Mucosa of rectum (tissue), 2 donors: ENCODE measurements at regions not wholly inside any gene's neighbourhood (a gene's known extent, or its start where the extent isn't known, plus 50 kb on each side); places are given as distances from the start of the nearest gene placed in this dataset.

Experiments
- H3K27ac ChIP-seq, 2 donors: one replicate each; pipeline ENCODE4 v1.7.0; 2013; ENCODE audit warnings: inconsistent platforms in 2 of 2, low read depth in 2 of 2, low read length in 2 of 2
- H3K27me3 ChIP-seq, 2 donors: one replicate each; pipeline ENCODE4 v1.7.0; 2013; ENCODE audit warnings: low read length in 2 of 2; ENCODE audit not compliant: control insufficient read depth in 2 of 2, insufficient read depth in 2 of 2
- H3K36me3 ChIP-seq, 2 donors: one replicate each; pipeline ENCODE4 v1.7.0; 2013; ENCODE audit warnings: low read length in 2 of 2; ENCODE audit not compliant: control insufficient read depth in 2 of 2, insufficient read depth in 2 of 2
- H3K4me1 ChIP-seq, 2 donors: one replicate each; pipeline ENCODE4 v1.7.0; 2013; ENCODE audit warnings: low read length in 2 of 2, mild to moderate bottlenecking in 1 of 2; ENCODE audit not compliant: control insufficient read depth in 2 of 2, insufficient read depth in 2 of 2
- H3K4me3 ChIP-seq, 2 donors: one replicate each; pipeline ENCODE4 v1.7.0; 2013; ENCODE audit warnings: low read length in 2 of 2
- H3K9ac ChIP-seq, 2 donors: one replicate each; pipeline ENCODE4 v1.7.0; 2013; ENCODE audit warnings: low read length in 2 of 2, low read depth in 1 of 2, mild to moderate bottlenecking in 1 of 2
- H3K9me3 ChIP-seq, 2 donors: one replicate each; pipeline ENCODE4 v1.7.0; 2013; ENCODE audit warnings: low read length in 2 of 2; ENCODE audit not compliant: control insufficient read depth in 2 of 2
- donor health status: healthy.
- donor health status: Normal muscosa, but diverticular disease.

GRCh38 chr15:66955001-66955516, 110.3 kb upstream of the SMAD3 start:
- Histone ChIP-seq H3K9me3 (no peaks in the 10 kb centered on the region), H3K27me3 (no peaks in the 10 kb centered on the region), H3K9ac (no peak overlapping the region), H3K4me3 (no peak overlapping the region), H3K36me3 (no peaks in the 10 kb centered on the region), H3K4me1 (no peaks in the 10 kb centered on the region), H3K27ac (no peak overlapping the region)

GRCh38 chr15:66955871-66956585, 109.4 kb upstream of the SMAD3 start:
- no peaks in the 10 kb centered on the region for H3K4me1 ChIP-seq
- no peaks in the 10 kb centered on the region for H3K27me3 ChIP-seq
- H3K36me3 ChIP-seq = no peaks in the 10 kb centered on the region
- no peak overlapping the region for H3K9ac ChIP-seq
- H3K4me3 ChIP-seq = no peak overlapping the region
- no peak overlapping the region for H3K27ac ChIP-seq
- H3K9me3 ChIP-seq = no peaks in the 10 kb centered on the region

- H3K9me3 ChIP-seq = no peaks in the 10 kb centered on the region
- no peaks in the 10 kb centered on the region for H3K36me3 ChIP-seq
- no peak overlapping the region for H3K27ac ChIP-seq
- no peak overlapping the region for H3K4me3 ChIP-seq
- H3K27me3 ChIP-seq = no peaks in the 10 kb centered on the region
- no peak overlapping the region for H3K9ac ChIP-seq
- no peaks in the 10 kb centered on the region for H3K4me1 ChIP-seq
Observed at GRCh38 chr15:66956672-66957430, 108.6 kb upstream of the SMAD3 start.

- H3K4me3 ChIP-seq = no peak overlapping the region
- H3K27me3 ChIP-seq = no peaks in the 10 kb centered on the region
- no peaks in the 10 kb centered on the region for H3K36me3 ChIP-seq
- no peaks in the 10 kb centered on the region for H3K4me1 ChIP-seq
- H3K9ac ChIP-seq = no peak overlapping the region
- H3K9me3 ChIP-seq = no peaks in the 10 kb centered on the region
- no peak overlapping the region for H3K27ac ChIP-seq
Observed at GRCh38 chr15:66957431-66957720, 108.0 kb upstream of the SMAD3 start.

GRCh38 chr15:66959066-66959465, 106.3 kb upstream of the SMAD3 start:
- Histone ChIP-seq H3K27ac (no peak overlapping the region), H3K4me1 (no peaks in the 10 kb centered on the region), H3K9me3 (no peaks in the 10 kb centered on the region), H3K27me3 (no peaks in the 10 kb centered on the region), H3K4me3 (no peak overlapping the region), H3K9ac (no peak overlapping the region), H3K36me3 (no peaks in the 10 kb centered on the region)

GRCh38 chr15:66959875-66960274, 105.5 kb upstream of the SMAD3 start:
- Histone ChIP-seq H3K36me3 (no peaks in the 10 kb centered on the region), H3K9me3 (no peaks in the 10 kb centered on the region), H3K4me3 (no peak overlapping the region), H3K4me1 (no peaks in the 10 kb centered on the region), H3K27ac (no peak overlapping the region), H3K27me3 (no peaks in the 10 kb centered on the region), H3K9ac (no peak overlapping the region)

- Histone ChIP-seq H3K36me3 (no peaks in the 10 kb centered on the region), H3K4me3 (no peak overlapping the region), H3K4me1 (no peaks in the 10 kb centered on the region), H3K27me3 (no peaks in the 10 kb centered on the region), H3K27ac (no peak overlapping the region), H3K9ac (no peak overlapping the region), H3K9me3 (no peaks in the 10 kb centered on the region)
Observed at GRCh38 chr15:66960519-66960918, 104.9 kb upstream of the SMAD3 start.

- Histone ChIP-seq H3K27ac (no peak overlapping the region), H3K36me3 (no peaks in the 10 kb centered on the region), H3K27me3 (no peaks in the 10 kb centered on the region), H3K4me3 (no peak overlapping the region), H3K9ac (no peak overlapping the region), H3K9me3 (no peaks in the 10 kb centered on the region), H3K4me1 (no peaks in the 10 kb centered on the region)
Observed at GRCh38 chr15:66961407-66961884, 104.0 kb upstream of the SMAD3 start.

GRCh38 chr15:66961901-66962300, 103.5 kb upstream of the SMAD3 start:
- Histone ChIP-seq H3K4me3 (no peak overlapping the region), H3K4me1 (no peaks in the 10 kb centered on the region), H3K27me3 (no peaks in the 10 kb centered on the region), H3K9me3 (no peaks in the 10 kb centered on the region), H3K27ac (no peak overlapping the region), H3K36me3 (no peaks in the 10 kb centered on the region), H3K9ac (no peak overlapping the region)

GRCh38 chr15:66962522-66962921, 102.9 kb upstream of the SMAD3 start:
- Histone ChIP-seq H3K4me1 (no peaks in the 10 kb centered on the region), H3K9ac (no peak overlapping the region), H3K4me3 (no peak overlapping the region), H3K9me3 (no peaks in the 10 kb centered on the region), H3K27me3 (no peaks in the 10 kb centered on the region), H3K36me3 (no peaks in the 10 kb centered on the region), H3K27ac (no peak overlapping the region)
